NCI-H1930 (cell line): ENCODE measurements at regions not wholly inside any gene's neighbourhood (a gene's known extent, or its start where the extent isn't known, plus 50 kb on each side); places are given as distances from the start of the nearest gene placed in this dataset.

Experiments used
- DNase-seq, 2 experiments: peaks; one replicate each; lab custom pipeline; 2025; lab: John Stamatoyannopoulos, UW

- DNase-seq = no peak
Measured at GRCh38 chr2:155391613-155392130, 693.2 kb downstream of the KCNJ3 start.

- no peak for DNase-seq
Measured at GRCh38 chr2:155389224-155389623, 690.7 kb downstream of the KCNJ3 start.

- DNase-seq = no peak
Measured at GRCh38 chr2:155384555-155385123, 686.1 kb downstream of the KCNJ3 start.

- no peak for DNase-seq
Measured at GRCh38 chr2:155382776-155383175, 684.3 kb downstream of the KCNJ3 start.

GRCh38 chr2:155381436-155381835 lies 682.9 kb downstream of the KCNJ3 start:
- no peak for DNase-seq

- no peak for DNase-seq
Measured at GRCh38 chr2:155379494-155379893, 681.0 kb downstream of the KCNJ3 start.

- no peak for DNase-seq
Measured at GRCh38 chr2:155377931-155378444, 679.5 kb downstream of the KCNJ3 start.

GRCh38 chr2:155377266-155377680 lies 678.8 kb downstream of the KCNJ3 start:
- DNase-seq = peak; percentile 16 to 33

- DNase-seq = no peak
Measured at GRCh38 chr2:155372969-155373368, 674.5 kb downstream of the KCNJ3 start.

- DNase-seq = no peak
Measured at GRCh38 chr2:155368934-155369333, 670.4 kb downstream of the KCNJ3 start.

- DNase-seq = no peak
Measured at GRCh38 chr2:155364766-155365165, 666.3 kb downstream of the KCNJ3 start.

- DNase-seq = no peak
Measured at GRCh38 chr2:155363349-155363888, 664.9 kb downstream of the KCNJ3 start.

- no peak for DNase-seq
Measured at GRCh38 chr2:155357172-155357571, 658.7 kb downstream of the KCNJ3 start.

- DNase-seq = no peak
Measured at GRCh38 chr2:155356250-155356649, 657.8 kb downstream of the KCNJ3 start.

GRCh38 chr2:155350783-155351580 lies 652.5 kb downstream of the KCNJ3 start:
- DNase-seq = no peak

- no peak for DNase-seq
Measured at GRCh38 chr2:155332016-155332415, 633.5 kb downstream of the KCNJ3 start.

- no peak for DNase-seq
Measured at GRCh38 chr2:155320236-155320635, 621.7 kb downstream of the KCNJ3 start.

- DNase-seq = no peak
Measured at GRCh38 chr2:155318710-155319109, 620.2 kb downstream of the KCNJ3 start.

GRCh38 chr2:155315768-155316167 lies 617.3 kb downstream of the KCNJ3 start:
- no peak for DNase-seq

- peak; percentile 9 to 14 for DNase-seq
Measured at GRCh38 chr2:155310589-155310988, 612.1 kb downstream of the KCNJ3 start.

- no peak for DNase-seq
Measured at GRCh38 chr2:155309483-155309882, 611.0 kb downstream of the KCNJ3 start.

GRCh38 chr2:155308367-155309009 lies 610.0 kb downstream of the KCNJ3 start:
- peak in 1 of 2 experiments; percentile 15 for DNase-seq
